Neural crest cell (in vitro differentiated cells): ENCODE measurements at regions not wholly inside any gene's neighbourhood (a gene's known extent, or its start where the extent isn't known, plus 50 kb on each side); places are given as distances from the start of the nearest gene placed in this dataset.

Experiments
- DNase-seq: peaks from one replicate; pipeline ENCODE4 v3.0.0; 2021; ENCODE audit warnings: low read depth, mixed read lengths, low spot score
- H3K27ac Mint-ChIP-seq: one replicate; pipeline ENCODE4 v1.8.0; 2021; ENCODE audit warnings: mild to moderate bottlenecking, mixed read lengths; ENCODE audit not compliant: unreplicated experiment
- H3K27me3 Mint-ChIP-seq: 2 replicates; pipeline ENCODE4 v1.8.0; 2021; ENCODE audit warnings: low read depth, mild to moderate bottlenecking, mixed read lengths
- H3K36me3 Mint-ChIP-seq: 2 replicates; pipeline ENCODE4 v1.8.0; 2021; ENCODE audit warnings: low read depth, mild to moderate bottlenecking, mixed read lengths
- H3K4me1 Mint-ChIP-seq: 2 replicates; pipeline ENCODE4 v1.8.0; 2021; ENCODE audit warnings: mixed read lengths
- H3K4me3 Mint-ChIP-seq: one replicate; pipeline ENCODE4 v1.8.0; 2021; ENCODE audit warnings: mild to moderate bottlenecking, mixed read lengths
- H3K9me3 Mint-ChIP-seq: 2 replicates; pipeline ENCODE4 v1.8.0; 2021; ENCODE audit warnings: mixed read lengths
- CTCF ChIP-seq: fragments of 200-600 bp; sonication (generic); conservative IDR thresholded peaks from 2 replicates; pipeline ENCODE4 v1.5.0; 2021; ENCODE audit warnings: antibody characterized with exemption, mild to moderate bottlenecking

GRCh38 chr12:38547586-38547985 is 231.0 kb downstream of the ALG10B start:
- peaks cover 8% of the 10 kb centered on the region for H3K4me1 Mint-ChIP-seq

GRCh38 chr12:38555620-38556591 is 239.3 kb downstream of the ALG10B start:
- H3K4me1 Mint-ChIP-seq = no peaks in the 10 kb centered on the region

More at GRCh38 chr12:38547586-38547985, 231.0 kb downstream of the ALG10B start:
- TF ChIP-seq CTCF = no peak
- no peak for DNase-seq
- H3K27me3 Mint-ChIP-seq = peaks cover 2% of the 10 kb centered on the region
- no peak overlapping the region for H3K4me3 Mint-ChIP-seq
- no peak overlapping the region for H3K27ac Mint-ChIP-seq
- peaks cover 8% of the 10 kb centered on the region for H3K9me3 Mint-ChIP-seq
- peaks cover 3% of the 10 kb centered on the region for H3K36me3 Mint-ChIP-seq

GRCh38 chr12:38556647-38557046 is 240.1 kb downstream of the ALG10B start:
- Mint-ChIP-seq H3K36me3 (no peaks in the 10 kb centered on the region), H3K9me3 (no peaks in the 10 kb centered on the region), H3K27me3 (peaks cover 7% of the 10 kb centered on the region), H3K4me1 (no peaks in the 10 kb centered on the region), H3K27ac (no peak overlapping the region), H3K4me3 (no peak overlapping the region)
- no peak for TF ChIP-seq CTCF
- DNase-seq = no peak

More at GRCh38 chr12:38555620-38556591, 239.3 kb downstream of the ALG10B start:
- Mint-ChIP-seq H3K4me3 (no peak overlapping the region), H3K27ac (no peak overlapping the region), H3K27me3 (peaks cover 7% of the 10 kb centered on the region), H3K36me3 (no peaks in the 10 kb centered on the region), H3K9me3 (no peaks in the 10 kb centered on the region)
- TF ChIP-seq CTCF = no peak
- no peak for DNase-seq

- H3K27me3 Mint-ChIP-seq = no peaks in the 10 kb centered on the region
- no peak overlapping the region for H3K4me3 Mint-ChIP-seq
- H3K36me3 Mint-ChIP-seq = no peaks in the 10 kb centered on the region
- H3K4me1 Mint-ChIP-seq = no peaks in the 10 kb centered on the region
- TF ChIP-seq CTCF = no peak
- peaks cover 5% of the 10 kb centered on the region for H3K9me3 Mint-ChIP-seq
- DNase-seq = no peak
- H3K27ac Mint-ChIP-seq = no peak overlapping the region
Measured at GRCh38 chr12:38585086-38585485, 268.5 kb downstream of the ALG10B start.

GRCh38 chr12:38586789-38587188 is 270.2 kb downstream of the ALG10B start:
- no peak for DNase-seq
- H3K27ac Mint-ChIP-seq = no peak overlapping the region
- peaks cover 6% of the 10 kb centered on the region for H3K9me3 Mint-ChIP-seq
- no peak overlapping the region for H3K4me3 Mint-ChIP-seq
- H3K27me3 Mint-ChIP-seq = no peaks in the 10 kb centered on the region
- no peaks in the 10 kb centered on the region for H3K4me1 Mint-ChIP-seq
- TF ChIP-seq CTCF = no peak
- no peaks in the 10 kb centered on the region for H3K36me3 Mint-ChIP-seq
